Breast epithelium (tissue), 3 donors: ENCODE measurements at regions not wholly inside any gene's neighbourhood (a gene's known extent, or its start where the extent isn't known, plus 50 kb on each side); places are given as distances from the start of the nearest gene placed in this dataset.

Experiments
- CTCF ChIP-seq, 3 donors: fragments of 450-650 bp; IDR thresholded peaks; one replicate each; pipeline ENCODE4 v1.5.1; 2016 to 2017; ENCODE audit warnings: antibody characterized with exemption in 3 of 3, mild to moderate bottlenecking in 3 of 3, moderate library complexity in 3 of 3
- POLR2A ChIP-seq: fragments of 450-650 bp; IDR thresholded peaks from one replicate; pipeline ENCODE4 v1.6.1; 2016; ENCODE audit warnings: antibody characterized with exemption, mild to moderate bottlenecking, moderate library complexity

GRCh38 chr3:132254076-132254755 is 63.0 kb upstream of the ACP3 start:
- TF ChIP-seq CTCF (IDR thresholded peaks at IDR 0.05) (no peak), POLR2A (no peak)
